GM12892 (cell line): ENCODE measurements at regions not wholly inside any gene's neighbourhood (a gene's known extent, or its start where the extent isn't known, plus 50 kb on each side); places are given as distances from the start of the nearest gene placed in this dataset.
"Not testable (repeated sequence)": the region's sequence is repeated elsewhere in the genome, so short reads cannot be mapped to it uniquely, and the experiment has no call there.

Experiments
- DNase-seq: peaks from one replicate; pipeline ENCODE4 v3.0.0; 2011; ENCODE audit not compliant: insufficient read length
- FAIRE-seq: peaks from 2 replicates; lab custom pipeline; 2011; peaks lifted over from hg19 to GRCh38; lab: Jason Lieb, UNC
- POLR2A ChIP-seq: IDR thresholded peaks from 2 replicates; pipeline ENCODE4 v1.6.1; 2011; ENCODE audit warnings: low read depth, low read length, control low read depth
- POLR2AphosphoS5 ChIP-seq: IDR thresholded peaks from 2 replicates; pipeline ENCODE4 v1.6.1; 2011; ENCODE audit warnings: low read depth, low read length, control low read depth
- TAF1 ChIP-seq: IDR thresholded peaks from 2 replicates; pipeline ENCODE4 v1.6.1; 2011; ENCODE audit warnings: low read depth, mild to moderate bottlenecking, control low read depth, low read length, borderline replicate concordance

GRCh38 chr21:20292280-20292679 is 705.9 kb upstream of the NCAM2 start:
- no peak for FAIRE-seq
- no peak for DNase-seq
- TF ChIP-seq TAF1 (no peak), POLR2A (no peak), POLR2AphosphoS5 (no peak)

GRCh38 chr21:20292854-20293253 is 705.4 kb upstream of the NCAM2 start:
- not testable (repeated sequence) for DNase-seq, FAIRE-seq

- no peak for DNase-seq
- FAIRE-seq = no peak
- no peak for TF ChIP-seq TAF1
- TF ChIP-seq POLR2A = no peak
- no peak for TF ChIP-seq POLR2AphosphoS5
These were observed 696.8 kb upstream of the NCAM2 start for GRCh38 chr21:20301395-20301794.

GRCh38 chr21:20302084-20302483 is 696.1 kb upstream of the NCAM2 start:
- no peak for TF ChIP-seq TAF1
- TF ChIP-seq POLR2AphosphoS5 = no peak
- TF ChIP-seq POLR2A = no peak
- DNase-seq (no peak), FAIRE-seq (no peak)

GRCh38 chr21:20306836-20307235 is 691.4 kb upstream of the NCAM2 start:
- DNase-seq (no peak), FAIRE-seq (no peak)
- TF ChIP-seq POLR2AphosphoS5 (no peak), POLR2A (no peak), TAF1 (no peak)

GRCh38 chr21:20308586-20309315 is 689.5 kb upstream of the NCAM2 start:
- no peak for TF ChIP-seq POLR2A
- TF ChIP-seq TAF1 = no peak
- no peak for TF ChIP-seq POLR2AphosphoS5
- no peak for FAIRE-seq
- no peak for DNase-seq

- no peak for TF ChIP-seq POLR2AphosphoS5
- TF ChIP-seq POLR2A = no peak
- TF ChIP-seq TAF1 = no peak
- no peak for DNase-seq
- FAIRE-seq = no peak
These were observed 686.9 kb upstream of the NCAM2 start for GRCh38 chr21:20311234-20311787.

GRCh38 chr21:20313013-20313412 is 685.2 kb upstream of the NCAM2 start:
- DNase-seq (no peak), FAIRE-seq (no peak)
- TF ChIP-seq POLR2A (no peak), TAF1 (no peak), POLR2AphosphoS5 (no peak)

GRCh38 chr21:20315042-20315441 is 683.2 kb upstream of the NCAM2 start:
- FAIRE-seq = no peak
- TF ChIP-seq POLR2A = no peak
- TF ChIP-seq POLR2AphosphoS5 = no peak
- TF ChIP-seq TAF1 = no peak
- no peak for DNase-seq

- no peak for DNase-seq
- TF ChIP-seq POLR2AphosphoS5 = no peak
- no peak for TF ChIP-seq POLR2A
- no peak for TF ChIP-seq TAF1
- FAIRE-seq = no peak
These were observed 668.6 kb upstream of the NCAM2 start for GRCh38 chr21:20329636-20330035.

- FAIRE-seq (no peak), DNase-seq (no peak)
- TF ChIP-seq POLR2AphosphoS5 = no peak
- TF ChIP-seq POLR2A = no peak
- TF ChIP-seq TAF1 = no peak
These were observed 667.6 kb upstream of the NCAM2 start for GRCh38 chr21:20330652-20331051.

- TF ChIP-seq TAF1 = no peak
- no peak for TF ChIP-seq POLR2A
- TF ChIP-seq POLR2AphosphoS5 = no peak
- no peak for FAIRE-seq
- DNase-seq = no peak
These were observed 663.6 kb upstream of the NCAM2 start for GRCh38 chr21:20334585-20334984.

GRCh38 chr21:20341431-20341830 is 656.8 kb upstream of the NCAM2 start:
- FAIRE-seq = no peak
- no peak for DNase-seq
- TF ChIP-seq POLR2AphosphoS5 = no peak
- no peak for TF ChIP-seq TAF1
- TF ChIP-seq POLR2A = no peak

GRCh38 chr21:20343186-20343585 is 655.0 kb upstream of the NCAM2 start:
- TF ChIP-seq POLR2AphosphoS5 = no peak
- no peak for TF ChIP-seq TAF1
- TF ChIP-seq POLR2A = no peak
- DNase-seq (no peak), FAIRE-seq (no peak)
